GM12892 (cell line): ENCODE measurements at regions not wholly inside any gene's neighbourhood (a gene's known extent, or its start where the extent isn't known, plus 50 kb on each side); places are given as distances from the start of the nearest gene placed in this dataset.

Source experiments
- DNase-seq: peaks from one replicate; pipeline ENCODE4 v3.0.0; 2011; ENCODE audit not compliant: insufficient read length
- FAIRE-seq: peaks from 2 replicates; lab custom pipeline; 2011; peaks lifted over from hg19 to GRCh38; lab: Jason Lieb, UNC
- POLR2A ChIP-seq: IDR thresholded peaks from 2 replicates; pipeline ENCODE4 v1.6.1; 2011; ENCODE audit warnings: low read depth, low read length, control low read depth
- POLR2AphosphoS5 ChIP-seq: IDR thresholded peaks from 2 replicates; pipeline ENCODE4 v1.6.1; 2011; ENCODE audit warnings: low read depth, low read length, control low read depth
- TAF1 ChIP-seq: IDR thresholded peaks from 2 replicates; pipeline ENCODE4 v1.6.1; 2011; ENCODE audit warnings: low read depth, mild to moderate bottlenecking, control low read depth, low read length, borderline replicate concordance

- TF ChIP-seq POLR2A = no peak
- TF ChIP-seq POLR2AphosphoS5 = no peak
- TF ChIP-seq TAF1 = no peak
- FAIRE-seq (no peak), DNase-seq (no peak)
Measured at GRCh38 chr2:217477583-217477982, 525.2 kb downstream of the TNS1 start.

GRCh38 chr2:217475791-217476190 is 527.0 kb downstream of the TNS1 start:
- DNase-seq (no peak), FAIRE-seq (no peak)
- TF ChIP-seq TAF1 (no peak), POLR2AphosphoS5 (no peak), POLR2A (no peak)

- DNase-seq (no peak), FAIRE-seq (no peak)
- TF ChIP-seq POLR2A (no peak), TAF1 (no peak), POLR2AphosphoS5 (no peak)
Measured at GRCh38 chr2:217475101-217475500, 527.7 kb downstream of the TNS1 start.

GRCh38 chr2:217471319-217471718 is 531.5 kb downstream of the TNS1 start:
- FAIRE-seq (no peak), DNase-seq (no peak)
- no peak for TF ChIP-seq POLR2AphosphoS5
- TF ChIP-seq TAF1 = no peak
- no peak for TF ChIP-seq POLR2A

GRCh38 chr2:217469203-217469810 is 533.5 kb downstream of the TNS1 start:
- TF ChIP-seq POLR2A (no peak), POLR2AphosphoS5 (no peak), TAF1 (no peak)
- FAIRE-seq = no peak
- no peak for DNase-seq

GRCh38 chr2:217468042-217468830 is 534.6 kb downstream of the TNS1 start:
- FAIRE-seq (no peak), DNase-seq (no peak)
- no peak for TF ChIP-seq POLR2A

GRCh38 chr2:217467331-217467730 is 535.5 kb downstream of the TNS1 start:
- FAIRE-seq (no peak), DNase-seq (no peak)
- no peak for TF ChIP-seq POLR2A
- TF ChIP-seq POLR2AphosphoS5 = no peak
- no peak for TF ChIP-seq TAF1

GRCh38 chr2:217466805-217467204 is 536.0 kb downstream of the TNS1 start:
- FAIRE-seq = no peak

GRCh38 chr2:217466104-217466503 is 536.7 kb downstream of the TNS1 start:
- TF ChIP-seq TAF1 = no peak
- no peak for TF ChIP-seq POLR2AphosphoS5
- TF ChIP-seq POLR2A = no peak
- FAIRE-seq (no peak), DNase-seq (no peak)

More at GRCh38 chr2:217466805-217467204, 536.0 kb downstream of the TNS1 start:
- DNase-seq = no peak
- no peak for TF ChIP-seq POLR2AphosphoS5
- TF ChIP-seq POLR2A = no peak
- TF ChIP-seq TAF1 = no peak

GRCh38 chr2:217465100-217465499 is 537.7 kb downstream of the TNS1 start:
- no peak for DNase-seq
- TF ChIP-seq POLR2AphosphoS5 (no peak), TAF1 (no peak)
- no peak for FAIRE-seq

- DNase-seq = no peak
- no peak for TF ChIP-seq POLR2AphosphoS5
- no peak for TF ChIP-seq POLR2A
- no peak for TF ChIP-seq TAF1
- FAIRE-seq = no peak
Measured at GRCh38 chr2:217463402-217464075, 539.3 kb downstream of the TNS1 start.

- DNase-seq (no peak), FAIRE-seq (no peak)
- no peak for TF ChIP-seq POLR2A
Measured at GRCh38 chr2:217462121-217462520, 540.7 kb downstream of the TNS1 start.
